HG03565 (cell line): ENCODE measurements at regions not wholly inside any gene's neighbourhood (a gene's known extent, or its start where the extent isn't known, plus 50 kb on each side); places are given as distances from the start of the nearest gene placed in this dataset.

Source experiments
- ATAC-seq: cut with Tn5 transposase; IDR thresholded peaks from one replicate; pipeline ENCODE4 v1.9.1; 2021; ENCODE audit warnings: mild to moderate bottlenecking, moderate library complexity; ENCODE audit not compliant: unreplicated experiment

GRCh38 chr12:92208613-92209121 lies 63.0 kb upstream of the BTG1 start:
- peak; percentile 62 for ATAC-seq

GRCh38 chr12:92206596-92206995 lies 61.0 kb upstream of the BTG1 start:
- ATAC-seq = no peak

- no peak for ATAC-seq
Observed at GRCh38 chr12:92206011-92206410, 60.4 kb upstream of the BTG1 start.

GRCh38 chr12:92199819-92200576 lies 54.4 kb upstream of the BTG1 start:
- no peak for ATAC-seq

GRCh38 chr12:92197815-92198214 lies 52.2 kb upstream of the BTG1 start:
- no peak for ATAC-seq

- ATAC-seq = no peak
Observed at GRCh38 chr12:92196368-92196767, 50.7 kb upstream of the BTG1 start.
